ENCODE measurements at regions not wholly inside any gene's neighbourhood (a gene's known extent, or its start where the extent isn't known, plus 50 kb on each side); places are given as distances from the start of the nearest gene placed in this dataset.

GRCh38 chr3:167187221-167187620 is 192.9 kb downstream of the ZBBX start:
- TF ChIP-seq USF2 (IDR thresholded peaks at IDR 0.05; ENCODE audit: borderline replicate concordance, low read depth, low read length) = no peak
- no peak for TF ChIP-seq CTCF (IDR thresholded peaks at IDR 0.05)
- TF ChIP-seq EZH2phosphoT487 (IDR thresholded peaks at IDR 0.05; ENCODE audit: borderline replicate concordance, low read depth) = no peak
- no peak for TF ChIP-seq MAX (IDR thresholded peaks at IDR 0.05; ENCODE audit: low read depth)
- TF ChIP-seq FOXM1 (IDR thresholded peaks at IDR 0.05; ENCODE audit: low read depth) = no peak
- no peak for TF ChIP-seq RCOR1 (IDR thresholded peaks at IDR 0.05; ENCODE audit: low read length)
- TF ChIP-seq JUND (IDR thresholded peaks at IDR 0.05) = no peak
- no peak for TF ChIP-seq YY1 (IDR thresholded peaks at IDR 0.05; ENCODE audit: low read depth)
- TF ChIP-seq EP300 (IDR thresholded peaks at IDR 0.05; ENCODE audit: borderline replicate concordance in 1 of 2, low read depth in 1 of 2, low read length in 1 of 2) = no peak
- no peak for TF ChIP-seq FOXJ3 (CRISPR knock-in tag; IDR thresholded peaks at IDR 0.05)
- TF ChIP-seq TAF1 (IDR thresholded peaks at IDR 0.05; ENCODE audit: borderline replicate concordance, low read depth, low read length) = no peak
- no peak for TF ChIP-seq MXI1 (IDR thresholded peaks at IDR 0.05; ENCODE audit: low read depth, low read length)
- no peak for TF ChIP-seq REST (IDR thresholded peaks at IDR 0.05; ENCODE audit: low read depth, low read length)
- no peak for TF ChIP-seq ZBTB33 (IDR thresholded peaks at IDR 0.05; ENCODE audit: borderline replicate concordance, low read depth)
